Suppressor macrophage treated with lipopolysaccharide for 1 hour (primary cell): ENCODE measurements at regions not wholly inside any gene's neighbourhood (a gene's known extent, or its start where the extent isn't known, plus 50 kb on each side); places are given as distances from the start of the nearest gene placed in this dataset.

ENCODE experiments used
- DNase-seq, 3 donors: peaks; one replicate each; pipeline ENCODE4 v3.0.0-alpha.2; 2020 to 2022

GRCh38 chr6:26216359-26216885, 129.2 kb downstream of the HFE start:
- peak; percentile 87 to 99 (median 99) for DNase-seq

- peak; percentile 81 to 87 (median 85) for DNase-seq
These were observed 129.9 kb downstream of the HFE start for GRCh38 chr6:26216886-26217713.

- peak; percentile 26 to 34 (median 29) for DNase-seq
These were observed 130.5 kb downstream of the HFE start for GRCh38 chr6:26217714-26218075.

DNA sequence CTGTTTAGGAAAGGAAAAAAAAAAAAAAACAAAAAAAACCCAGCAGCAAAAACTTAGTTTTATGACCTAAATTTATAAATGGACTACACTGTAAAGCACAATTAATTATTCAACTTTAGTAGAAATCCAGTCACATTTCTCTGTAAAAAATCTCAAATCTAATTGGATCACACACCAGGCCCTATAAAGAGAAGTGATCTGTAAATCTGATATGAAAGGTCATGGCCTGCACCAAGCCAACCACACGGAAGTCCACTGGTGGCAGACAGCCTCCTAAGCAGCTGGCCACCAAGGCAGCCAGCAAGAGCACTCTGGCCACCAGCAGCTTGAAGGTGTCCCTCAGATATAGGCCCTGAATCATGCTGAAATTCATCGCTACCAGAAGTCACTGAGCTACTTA, 131.6 kb downstream of the HFE start:
- no peak for DNase-seq

GRCh38 chr6:26220145-26220970, 133.1 kb downstream of the HFE start:
- no peak for DNase-seq

DNA sequence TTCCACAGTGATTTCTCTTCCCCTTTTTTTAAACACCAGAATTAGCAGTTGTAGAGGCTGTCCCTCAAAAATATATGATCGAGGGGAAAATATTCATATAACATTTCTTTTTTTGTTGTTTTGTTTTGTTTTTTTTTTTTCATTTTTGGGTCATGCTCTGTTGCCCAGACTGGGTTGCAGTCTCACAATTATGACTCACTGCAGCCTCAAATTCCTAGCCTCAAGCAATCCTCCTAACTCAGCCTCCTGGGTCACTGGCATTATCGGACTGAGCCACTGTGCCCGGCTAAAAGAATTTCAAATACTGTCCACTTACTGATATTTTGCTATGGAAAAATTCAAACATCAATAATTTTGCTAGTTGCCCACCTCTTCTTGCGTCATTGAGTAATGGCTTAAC, 134.0 kb downstream of the HFE start:
- DNase-seq = no peak

- no peak for DNase-seq
These were observed 135.3 kb downstream of the HFE start for GRCh38 chr6:26222571-26222970.

DNA sequence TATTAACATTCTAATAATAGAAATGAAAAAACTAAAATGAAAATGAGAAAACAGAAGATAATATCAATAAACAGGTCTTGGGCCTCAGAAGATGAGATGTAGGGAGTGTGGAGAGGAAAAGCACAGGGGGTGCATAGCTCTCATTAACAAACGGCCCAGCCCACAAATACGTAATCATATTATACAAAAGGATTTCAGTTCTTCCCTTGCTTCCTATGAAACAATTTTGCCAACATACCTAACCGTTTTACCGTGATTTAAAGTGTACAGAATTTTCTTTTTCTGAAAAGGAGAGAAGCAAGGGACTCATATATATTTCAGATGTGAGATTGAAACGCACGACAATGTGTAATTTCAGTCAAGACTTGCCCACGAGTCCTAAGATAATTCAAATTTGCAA, 136.0 kb downstream of the HFE start:
- DNase-seq = no peak

GRCh38 chr6:26223650-26224546, 136.7 kb downstream of the HFE start:
- peak; percentile 85 to 96 (median 92) for DNase-seq

- DNase-seq = no peak
These were observed 137.3 kb downstream of the HFE start for GRCh38 chr6:26224547-26224912.

DNA sequence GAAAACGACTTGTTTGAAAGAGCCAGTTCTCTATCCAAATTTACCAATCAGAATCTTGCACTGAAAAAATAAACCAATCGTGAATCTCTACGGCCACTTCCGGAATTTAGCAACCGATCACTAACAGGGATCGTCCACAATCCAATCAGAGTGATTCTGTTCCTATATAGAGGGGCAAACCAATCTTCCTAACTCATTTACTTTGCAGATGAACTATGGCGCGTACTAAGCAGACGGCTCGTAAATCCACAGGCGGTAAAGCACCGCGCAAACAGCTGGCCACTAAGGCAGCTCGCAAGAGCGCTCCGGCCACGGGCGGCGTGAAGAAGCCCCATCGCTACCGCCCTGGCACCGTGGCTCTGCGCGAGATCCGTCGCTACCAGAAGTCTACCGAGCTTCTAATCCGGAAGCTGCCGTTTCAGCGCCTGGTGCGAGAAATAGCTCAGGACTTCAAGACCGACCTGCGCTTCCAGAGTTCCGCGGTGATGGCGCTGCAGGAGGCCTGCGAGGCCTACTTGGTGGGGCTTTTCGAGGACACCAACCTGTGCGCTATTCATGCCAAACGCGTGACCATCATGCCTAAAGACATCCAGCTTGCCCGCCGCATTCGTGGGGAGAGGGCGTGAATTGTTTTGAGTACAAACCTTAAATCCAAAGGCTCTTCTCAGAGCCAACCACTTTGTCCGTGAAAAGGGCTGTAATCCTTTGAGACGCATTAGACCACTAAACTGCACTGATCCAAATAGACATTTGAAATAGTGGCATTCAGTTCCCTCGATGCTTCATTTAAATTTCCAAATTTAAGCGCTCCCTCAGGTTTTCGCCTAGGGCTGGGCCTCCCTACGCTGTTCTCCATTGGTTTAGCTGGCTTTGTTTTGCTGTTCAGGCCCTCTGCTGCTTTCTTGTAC, 138.0 kb downstream of the HFE start:
- DNase-seq = no peak

- DNase-seq = no peak
These were observed 138.8 kb downstream of the HFE start for GRCh38 chr6:26225848-26226578.

DNA sequence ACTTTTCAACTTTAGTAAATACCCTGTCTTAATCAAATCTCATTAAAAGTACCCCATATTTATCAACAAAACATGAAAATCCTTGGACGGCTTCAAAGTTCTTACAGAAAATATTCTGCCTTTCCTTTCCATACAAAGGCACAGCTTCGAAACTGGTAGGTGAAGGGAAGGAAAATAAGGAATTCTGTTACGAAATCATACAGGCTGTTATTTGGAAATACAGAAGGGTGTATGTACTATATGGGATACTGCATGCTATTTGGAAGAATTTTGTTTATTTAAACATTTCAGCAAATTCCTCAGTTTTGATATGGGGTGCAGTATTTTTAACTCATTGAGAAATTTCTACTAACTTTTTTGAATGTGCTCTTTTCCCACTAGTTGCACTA, 138.4 kb upstream of the BTN3A2 start:
- no peak for DNase-seq

- DNase-seq = peak; percentile 47 to 82 (median 80)
These were observed 134.6 kb upstream of the BTN3A2 start for GRCh38 chr6:26230351-26230750.

- DNase-seq = no peak
These were observed 133.9 kb upstream of the BTN3A2 start for GRCh38 chr6:26231006-26231587.

DNA sequence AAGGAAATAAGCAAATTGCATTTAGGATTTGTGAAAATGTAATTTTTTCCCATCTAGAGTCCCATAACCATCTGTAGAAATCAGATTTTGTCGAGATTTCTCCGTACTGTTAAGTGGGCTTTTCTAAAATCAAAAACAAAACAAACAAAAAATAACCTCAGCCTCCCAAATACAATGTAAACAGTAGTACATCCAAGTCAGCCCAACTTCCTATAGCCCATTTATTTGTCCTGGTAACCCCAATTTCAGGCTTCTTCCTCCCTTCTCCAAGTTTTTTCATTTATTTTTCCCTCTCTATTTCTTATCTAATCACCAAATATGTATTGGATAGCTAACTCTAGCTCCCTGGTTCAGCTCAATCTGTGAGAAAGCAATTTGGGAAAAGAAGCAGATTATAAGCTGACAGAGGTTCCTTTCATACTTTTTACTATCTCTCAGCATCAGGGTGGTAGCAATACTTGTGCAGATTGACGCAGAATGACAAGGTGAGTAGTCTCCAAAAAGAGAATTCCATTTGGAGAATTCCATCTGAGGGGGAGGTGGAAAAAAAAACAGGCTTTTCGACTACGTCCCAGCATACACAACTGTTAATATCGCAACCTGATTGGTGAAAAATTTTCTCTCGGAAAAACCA, 132.6 kb upstream of the BTN3A2 start:
- DNase-seq = no peak

DNA sequence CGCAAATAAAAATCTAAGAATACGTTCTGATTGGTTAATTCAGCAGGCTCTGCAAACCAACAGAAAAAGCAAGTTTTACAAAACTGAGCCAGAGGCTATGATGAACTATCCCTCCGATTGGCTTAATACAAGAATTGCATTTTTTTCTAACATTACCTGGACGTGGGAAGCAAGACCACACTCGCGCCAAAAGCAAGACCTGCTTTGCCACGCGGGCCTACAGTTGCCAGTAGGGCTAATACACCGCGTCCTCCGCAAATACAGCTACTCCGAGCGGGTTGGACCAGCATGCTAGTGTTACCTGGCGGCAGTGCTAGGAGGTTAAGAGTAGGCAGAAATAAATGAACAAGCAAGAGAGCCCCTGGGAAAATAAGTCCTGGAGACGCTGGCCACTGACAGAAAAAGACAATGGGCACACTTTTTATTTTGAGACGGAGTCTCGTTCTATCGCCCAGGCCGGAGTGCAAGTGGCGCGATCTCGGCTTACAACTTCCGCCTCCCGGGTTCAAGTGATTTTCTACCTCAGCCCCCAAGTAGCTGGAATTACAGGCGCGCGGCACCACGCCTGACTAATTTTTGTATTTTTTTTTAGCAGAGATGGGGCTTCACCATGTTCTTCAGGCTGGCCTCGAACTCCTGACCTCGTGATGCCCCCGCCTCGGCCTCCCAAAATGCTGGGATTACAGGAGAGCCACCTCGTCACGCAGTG, 131.9 kb upstream of the BTN3A2 start:
- DNase-seq = no peak

DNA sequence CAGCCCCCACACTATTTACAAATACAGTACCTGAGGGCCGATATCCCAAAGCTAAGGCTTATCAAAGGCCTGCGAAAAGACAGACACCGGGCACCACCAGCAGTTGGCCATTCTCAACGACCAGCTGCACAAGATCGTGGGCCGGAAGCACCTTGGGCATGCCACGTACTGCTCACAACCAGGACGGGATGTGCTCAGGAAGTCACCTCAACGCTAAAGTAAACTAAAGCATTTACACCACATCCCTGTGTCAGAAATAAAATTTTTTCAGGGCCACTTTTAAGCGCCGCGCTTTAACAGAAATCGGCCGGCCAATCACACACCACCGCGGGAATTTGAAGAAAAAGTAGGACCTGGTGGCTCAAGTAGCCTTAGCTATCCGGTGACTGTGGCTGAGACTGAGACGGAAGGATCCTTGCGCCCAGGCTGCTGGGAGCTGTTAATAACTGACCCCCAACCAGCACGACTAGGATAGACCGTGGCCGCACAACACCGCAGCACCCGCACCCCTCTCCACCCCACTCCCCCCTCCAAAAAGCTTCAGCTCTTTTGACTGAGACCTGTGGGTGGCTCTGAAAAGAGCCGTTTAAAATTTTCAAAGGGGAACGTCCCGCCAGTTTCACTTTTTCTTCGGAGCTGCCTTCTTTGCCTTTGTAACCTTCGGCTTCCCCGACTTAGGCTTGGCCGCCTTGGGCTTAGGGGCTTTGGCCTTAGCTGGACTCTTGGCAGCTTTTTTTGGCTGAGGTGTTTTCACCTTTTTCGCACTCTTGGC, 131.2 kb upstream of the BTN3A2 start:
- DNase-seq = peak; percentile 71 to 75 (median 75)
